ENCODE measurements at regions not wholly inside any gene's neighbourhood (a gene's known extent, or its start where the extent isn't known, plus 50 kb on each side); places are given as distances from the start of the nearest gene placed in this dataset.

- TF ChIP-seq RAD21 (IDR thresholded peaks at IDR 0.05) (peak; percentile 44 to 56), MAX (IDR thresholded peaks at IDR 0.05) (no peak), CTCF (IDR thresholded peaks at IDR 0.05; ENCODE audit: low read depth, low read length, missing input control) (peak; percentile 14), YY1 (IDR thresholded peaks at IDR 0.05) (no peak), TAF1 (conservative IDR thresholded peaks at IDR 0.05) (no peak), ATF3 (IDR thresholded peaks at IDR 0.05) (no peak), ZBTB33 (IDR thresholded peaks at IDR 0.05) (no peak), REST (IDR thresholded peaks at IDR 0.05) (no peak), JUND (IDR thresholded peaks at IDR 0.05) (no peak), GABPA (IDR thresholded peaks at IDR 0.05 in 1 of 2, conservative IDR thresholded peaks at IDR 0.05 in 1 of 2) (no peak), HNF4G (IDR thresholded peaks at IDR 0.05) (no peak)
Measured at GRCh38 chr18:2337552-2338141, 233.7 kb downstream of the METTL4 start.
